GM04504 (cell line): ENCODE measurements at regions not wholly inside any gene's neighbourhood (a gene's known extent, or its start where the extent isn't known, plus 50 kb on each side); places are given as distances from the start of the nearest gene placed in this dataset.

ENCODE experiments used
- DNase-seq: peaks from one replicate; pipeline ENCODE4 v3.0.0-alpha.2; 2012; ENCODE audit warnings: low read depth

- peak; percentile 3 for DNase-seq
Observed at GRCh38 chr14:62015945-62016344, 253.7 kb downstream of the SNAPC1 start.

GRCh38 chr14:62017651-62018230 lies 255.5 kb downstream of the SNAPC1 start:
- DNase-seq = no peak

GRCh38 chr14:62018606-62019005 lies 256.4 kb downstream of the SNAPC1 start:
- DNase-seq = no peak

GRCh38 chr14:62027958-62028357 lies 265.7 kb downstream of the SNAPC1 start:
- DNase-seq = no peak

- no peak for DNase-seq
Observed at GRCh38 chr14:62029569-62029924, 267.3 kb downstream of the SNAPC1 start.

- DNase-seq = no peak
Observed at GRCh38 chr14:62030387-62030786, 268.2 kb downstream of the SNAPC1 start.

GRCh38 chr14:62031504-62031903 lies 269.3 kb downstream of the SNAPC1 start:
- DNase-seq = no peak

- no peak for DNase-seq
Observed at GRCh38 chr14:62053188-62053587, 291.0 kb downstream of the SNAPC1 start.

GRCh38 chr14:62056789-62057188 lies 294.6 kb downstream of the SNAPC1 start:
- DNase-seq = no peak

GRCh38 chr14:62062645-62063044 lies 300.4 kb downstream of the SNAPC1 start:
- DNase-seq = no peak

GRCh38 chr14:62064751-62065323 lies 302.6 kb downstream of the SNAPC1 start:
- DNase-seq = no peak

- DNase-seq = no peak
Observed at GRCh38 chr14:62066304-62066703, 304.1 kb downstream of the SNAPC1 start.

- no peak for DNase-seq
Observed at GRCh38 chr14:62071039-62071438, 308.8 kb downstream of the SNAPC1 start.

GRCh38 chr14:62076368-62076767 lies 314.1 kb downstream of the SNAPC1 start:
- DNase-seq = no peak

GRCh38 chr14:62076825-62077605 lies 314.8 kb downstream of the SNAPC1 start:
- no peak for DNase-seq

- DNase-seq = no peak
Observed at GRCh38 chr14:62077676-62078261, 315.5 kb downstream of the SNAPC1 start.

- DNase-seq = no peak
Observed at GRCh38 chr14:62079038-62079437, 316.8 kb downstream of the SNAPC1 start.

GRCh38 chr14:62081012-62081612 lies 318.9 kb downstream of the SNAPC1 start:
- DNase-seq = no peak

- DNase-seq = no peak
Observed at GRCh38 chr14:62081951-62082350, 319.7 kb downstream of the SNAPC1 start.

- DNase-seq = no peak
Observed at GRCh38 chr14:62082779-62083178, 320.6 kb downstream of the SNAPC1 start.

- DNase-seq = no peak
Observed at GRCh38 chr14:62084020-62084419, 321.8 kb downstream of the SNAPC1 start.

- DNase-seq = no peak
Observed at GRCh38 chr14:62087191-62087590, 325.0 kb downstream of the SNAPC1 start.

- no peak for DNase-seq
Observed at GRCh38 chr14:62093736-62094135, 331.5 kb downstream of the SNAPC1 start.
